Ishikawa (cell line): ENCODE measurements at regions not wholly inside any gene's neighbourhood (a gene's known extent, or its start where the extent isn't known, plus 50 kb on each side); places are given as distances from the start of the nearest gene placed in this dataset.

Experiments used
- CEBPB ChIP-seq: IDR thresholded peaks from 2 replicates; pipeline ENCODE4 v1.6.1; 2012
- CREB1 ChIP-seq: IDR thresholded peaks from 2 replicates; pipeline ENCODE4 v1.6.1; 2012; ENCODE audit warnings: low read depth
- EGR1 ChIP-seq: IDR thresholded peaks from 2 replicates; pipeline ENCODE4 v1.6.1; 2012
- EP300 ChIP-seq: IDR thresholded peaks from 2 replicates; pipeline ENCODE4 v1.6.1; 2012; ENCODE audit warnings: borderline replicate concordance
- FOXM1 ChIP-seq: IDR thresholded peaks from 2 replicates; pipeline ENCODE4 v1.6.1; 2012; ENCODE audit warnings: low read depth, borderline replicate concordance
- MAX ChIP-seq: IDR thresholded peaks from 2 replicates; pipeline ENCODE4 v1.6.1; 2012
- NFIC ChIP-seq: IDR thresholded peaks from 2 replicates; pipeline ENCODE4 v1.6.1; 2012
- RAD21 ChIP-seq: IDR thresholded peaks from 2 replicates; pipeline ENCODE4 v1.6.1; 2012; ENCODE audit warnings: low read depth
- TAF1 ChIP-seq: IDR thresholded peaks from 2 replicates; pipeline ENCODE4 v1.6.1; 2012; ENCODE audit warnings: low read depth, mild to moderate bottlenecking
- TCF12 ChIP-seq: IDR thresholded peaks from 2 replicates; pipeline ENCODE4 v1.6.1; 2012; ENCODE audit warnings: low read depth
- TEAD4 ChIP-seq: IDR thresholded peaks from 2 replicates; pipeline ENCODE4 v1.6.1; 2012
- YY1 ChIP-seq: IDR thresholded peaks from 2 replicates; pipeline ENCODE4 v1.6.1; 2012; ENCODE audit warnings: low read depth
- ZBTB7A ChIP-seq: IDR thresholded peaks from 2 replicates; pipeline ENCODE4 v1.6.1; 2012; ENCODE audit warnings: low read depth
- TF ChIP-seq, protein P1 (sequence below): IDR thresholded peaks from 2 replicates; pipeline ENCODE4 v1.6.1; 2012; ENCODE audit warnings: low read depth, mild to moderate bottlenecking
- TF ChIP-seq, protein P2 (sequence below): IDR thresholded peaks from 2 replicates; pipeline ENCODE4 v1.6.1; 2012

- TF ChIP-seq EP300 (no peak), TAF1 (no peak), ZBTB7A (no peak), YY1 (no peak), CEBPB (no peak), TEAD4 (no peak), MAX (no peak), TCF12 (no peak)
- TF ChIP-seq, protein P1, sequence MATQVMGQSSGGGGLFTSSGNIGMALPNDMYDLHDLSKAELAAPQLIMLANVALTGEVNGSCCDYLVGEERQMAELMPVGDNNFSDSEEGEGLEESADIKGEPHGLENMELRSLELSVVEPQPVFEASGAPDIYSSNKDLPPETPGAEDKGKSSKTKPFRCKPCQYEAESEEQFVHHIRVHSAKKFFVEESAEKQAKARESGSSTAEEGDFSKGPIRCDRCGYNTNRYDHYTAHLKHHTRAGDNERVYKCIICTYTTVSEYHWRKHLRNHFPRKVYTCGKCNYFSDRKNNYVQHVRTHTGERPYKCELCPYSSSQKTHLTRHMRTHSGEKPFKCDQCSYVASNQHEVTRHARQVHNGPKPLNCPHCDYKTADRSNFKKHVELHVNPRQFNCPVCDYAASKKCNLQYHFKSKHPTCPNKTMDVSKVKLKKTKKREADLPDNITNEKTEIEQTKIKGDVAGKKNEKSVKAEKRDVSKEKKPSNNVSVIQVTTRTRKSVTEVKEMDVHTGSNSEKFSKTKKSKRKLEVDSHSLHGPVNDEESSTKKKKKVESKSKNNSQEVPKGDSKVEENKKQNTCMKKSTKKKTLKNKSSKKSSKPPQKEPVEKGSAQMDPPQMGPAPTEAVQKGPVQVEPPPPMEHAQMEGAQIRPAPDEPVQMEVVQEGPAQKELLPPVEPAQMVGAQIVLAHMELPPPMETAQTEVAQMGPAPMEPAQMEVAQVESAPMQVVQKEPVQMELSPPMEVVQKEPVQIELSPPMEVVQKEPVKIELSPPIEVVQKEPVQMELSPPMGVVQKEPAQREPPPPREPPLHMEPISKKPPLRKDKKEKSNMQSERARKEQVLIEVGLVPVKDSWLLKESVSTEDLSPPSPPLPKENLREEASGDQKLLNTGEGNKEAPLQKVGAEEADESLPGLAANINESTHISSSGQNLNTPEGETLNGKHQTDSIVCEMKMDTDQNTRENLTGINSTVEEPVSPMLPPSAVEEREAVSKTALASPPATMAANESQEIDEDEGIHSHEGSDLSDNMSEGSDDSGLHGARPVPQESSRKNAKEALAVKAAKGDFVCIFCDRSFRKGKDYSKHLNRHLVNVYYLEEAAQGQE: no peak
- TF ChIP-seq, protein P2, sequence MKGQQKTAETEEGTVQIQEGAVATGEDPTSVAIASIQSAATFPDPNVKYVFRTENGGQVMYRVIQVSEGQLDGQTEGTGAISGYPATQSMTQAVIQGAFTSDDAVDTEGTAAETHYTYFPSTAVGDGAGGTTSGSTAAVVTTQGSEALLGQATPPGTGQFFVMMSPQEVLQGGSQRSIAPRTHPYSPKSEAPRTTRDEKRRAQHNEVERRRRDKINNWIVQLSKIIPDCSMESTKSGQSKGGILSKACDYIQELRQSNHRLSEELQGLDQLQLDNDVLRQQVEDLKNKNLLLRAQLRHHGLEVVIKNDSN: no peak
Observed at GRCh38 chr19:30712431-30713337, 340.5 kb downstream of the ZNF536 start.

DNA sequence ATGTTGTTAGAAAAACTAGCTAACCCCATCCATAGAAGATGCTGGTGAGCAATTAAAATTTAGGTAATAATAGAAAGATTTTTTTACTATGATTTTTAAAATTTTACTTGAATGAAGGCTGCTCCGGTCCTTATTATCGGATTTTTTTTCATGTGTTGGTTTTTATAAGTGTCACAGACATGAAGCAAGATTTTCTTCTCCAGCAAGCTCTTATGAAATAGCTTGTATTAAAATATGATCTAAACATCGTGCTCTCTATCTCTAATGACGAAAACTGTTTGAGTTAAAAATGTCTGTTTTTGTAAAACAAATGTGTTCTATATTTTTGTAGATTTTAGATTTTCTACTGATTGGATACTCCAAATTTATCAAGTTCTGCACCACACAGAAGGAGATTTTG, 339.6 kb downstream of the ZNF536 start:
- TF ChIP-seq EGR1 (no peak), CREB1 (no peak)
- TF ChIP-seq, protein P1: no peak

- TF ChIP-seq, protein P1: no peak
- no peak for TF ChIP-seq TAF1
- TF ChIP-seq TCF12: no peak
- TF ChIP-seq ZBTB7A: no peak
- no peak for TF ChIP-seq EP300
- no peak for TF ChIP-seq TEAD4
- TF ChIP-seq EGR1: no peak
- no peak for TF ChIP-seq NFIC
- no peak for TF ChIP-seq CEBPB
- TF ChIP-seq RAD21: no peak
- TF ChIP-seq FOXM1: no peak
- TF ChIP-seq YY1: no peak
- no peak for TF ChIP-seq MAX
- TF ChIP-seq CREB1: no peak
- TF ChIP-seq, protein P2: no peak
Observed at GRCh38 chr19:30711296-30711695, 339.1 kb downstream of the ZNF536 start.

DNA sequence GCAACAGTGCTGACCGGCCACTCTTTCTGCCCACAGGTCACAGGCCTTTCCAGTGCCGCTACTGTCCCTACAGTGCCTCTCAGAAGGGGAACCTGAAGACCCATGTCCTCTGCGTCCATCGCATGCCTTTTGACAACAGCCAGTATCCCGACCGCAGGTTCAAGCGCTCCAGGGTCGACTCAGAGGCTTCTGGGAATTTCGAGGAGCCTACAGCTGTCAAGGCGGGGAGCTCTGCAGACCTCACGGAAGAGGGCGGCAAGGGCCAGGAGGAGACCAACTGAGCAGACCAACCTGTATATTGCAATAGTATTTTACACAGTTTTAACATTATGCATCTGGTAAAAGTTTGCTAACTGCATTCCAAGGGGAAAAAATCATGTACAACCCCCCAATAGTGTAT, 338.5 kb downstream of the ZNF536 start:
- no peak for TF ChIP-seq CREB1
- TF ChIP-seq TAF1: no peak
